ENCODE measurements at regions not wholly inside any gene's neighbourhood (a gene's known extent, or its start where the extent isn't known, plus 50 kb on each side); places are given as distances from the start of the nearest gene placed in this dataset.

DNA sequence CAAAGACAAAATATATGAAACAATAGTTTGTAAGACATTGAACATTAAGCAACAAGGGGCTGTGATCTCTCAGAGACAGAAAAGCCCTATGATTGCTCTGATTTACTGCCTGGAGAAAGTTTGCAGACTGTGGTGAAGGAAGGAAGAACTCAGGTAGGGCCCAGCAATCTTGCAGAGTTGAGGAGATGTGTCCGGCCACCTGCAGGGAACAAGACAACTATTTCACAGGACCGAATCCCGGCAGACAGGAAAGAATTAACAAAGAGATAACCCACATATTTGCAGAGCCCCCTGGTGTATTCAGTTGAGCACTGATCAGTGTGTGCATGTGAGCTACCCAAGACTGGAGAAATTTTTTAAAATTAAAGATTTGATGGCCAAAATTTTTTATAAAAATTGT is 58.3 kb upstream of the FMN2 start:
- peaks cover 2% of the 10 kb centered on the region for H3K9me3 Mint-ChIP-seq

DNA sequence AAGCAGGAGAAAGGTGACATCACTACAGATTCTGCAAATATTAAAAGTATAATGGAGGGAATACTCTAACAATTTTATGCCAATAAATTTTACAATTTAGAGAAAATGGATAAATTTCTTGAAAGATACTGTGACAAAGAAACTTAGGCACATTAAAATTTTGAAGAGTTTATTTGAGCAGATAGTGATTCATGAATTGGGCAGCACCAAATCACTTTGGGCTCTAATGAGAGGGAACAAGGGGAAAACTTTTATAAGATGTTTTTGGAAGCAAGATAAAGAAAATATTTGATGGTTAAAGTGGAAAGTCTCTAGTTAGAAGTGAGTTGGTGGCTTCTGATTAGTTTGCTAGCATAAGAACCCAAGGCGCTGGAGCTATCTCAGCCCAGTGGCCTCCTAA is 55.2 kb upstream of the FMN2 start:
- H3K4me1 ChIP-seq = peaks cover 14% of the 10 kb centered on the region
- H3K27ac ChIP-seq = no peak overlapping the region
- Mint-ChIP-seq H3K36me3 (no peaks in the 10 kb centered on the region), H3K9me3 (peaks cover 2% of the 10 kb centered on the region), H3K4me1 (no peaks in the 10 kb centered on the region), H3K27me3 (ENCODE audit: insufficient read depth, low read depth) (no peaks in the 10 kb centered on the region), H3K27ac (no peak overlapping the region), H3K4me3 (no peak overlapping the region)
- H3K79me2 ChIP-seq (ENCODE audit: low read depth) = no peaks in the 10 kb centered on the region
- no peak for DNase-seq (ENCODE audit: low spot score)
- H3F3A ChIP-seq (ENCODE audit: low read depth) = peaks cover 9% of the 10 kb centered on the region
- no peaks in the 10 kb centered on the region for H4K20me1 ChIP-seq (ENCODE audit: low read depth)
- TF ChIP-seq, protein P1, sequence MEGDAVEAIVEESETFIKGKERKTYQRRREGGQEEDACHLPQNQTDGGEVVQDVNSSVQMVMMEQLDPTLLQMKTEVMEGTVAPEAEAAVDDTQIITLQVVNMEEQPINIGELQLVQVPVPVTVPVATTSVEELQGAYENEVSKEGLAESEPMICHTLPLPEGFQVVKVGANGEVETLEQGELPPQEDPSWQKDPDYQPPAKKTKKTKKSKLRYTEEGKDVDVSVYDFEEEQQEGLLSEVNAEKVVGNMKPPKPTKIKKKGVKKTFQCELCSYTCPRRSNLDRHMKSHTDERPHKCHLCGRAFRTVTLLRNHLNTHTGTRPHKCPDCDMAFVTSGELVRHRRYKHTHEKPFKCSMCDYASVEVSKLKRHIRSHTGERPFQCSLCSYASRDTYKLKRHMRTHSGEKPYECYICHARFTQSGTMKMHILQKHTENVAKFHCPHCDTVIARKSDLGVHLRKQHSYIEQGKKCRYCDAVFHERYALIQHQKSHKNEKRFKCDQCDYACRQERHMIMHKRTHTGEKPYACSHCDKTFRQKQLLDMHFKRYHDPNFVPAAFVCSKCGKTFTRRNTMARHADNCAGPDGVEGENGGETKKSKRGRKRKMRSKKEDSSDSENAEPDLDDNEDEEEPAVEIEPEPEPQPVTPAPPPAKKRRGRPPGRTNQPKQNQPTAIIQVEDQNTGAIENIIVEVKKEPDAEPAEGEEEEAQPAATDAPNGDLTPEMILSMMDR (IDR thresholded peaks at IDR 0.05) = no peak
- TF ChIP-seq EZH2 (IDR thresholded peaks at IDR 0.05) = no peak
- no peak for TF ChIP-seq EZH2phosphoT487 (IDR thresholded peaks at IDR 0.05)
- H3K9me3 ChIP-seq (ENCODE audit: low read depth) = no peaks in the 10 kb centered on the region
- H2AFZ ChIP-seq (replicated peaks) = no peak overlapping the region
- no peaks in the 10 kb centered on the region for H3K27me3 ChIP-seq
- H3K9ac ChIP-seq = no peak overlapping the region
- H3K4me2 ChIP-seq = no peak overlapping the region
- no peak overlapping the region for H3K4me3 ChIP-seq
- no peaks in the 10 kb centered on the region for H3K36me3 ChIP-seq

More for the DNA sequence above, 58.3 kb upstream of the FMN2 start:
- Histone ChIP-seq H3K9me3 (ENCODE audit: low read depth) (no peaks in the 10 kb centered on the region), H3K27ac (no peak overlapping the region), H4K20me1 (ENCODE audit: low read depth) (no peaks in the 10 kb centered on the region), H2AFZ (replicated peaks) (no peak overlapping the region), H3F3A (ENCODE audit: low read depth) (peaks cover 9% of the 10 kb centered on the region), H3K36me3 (no peaks in the 10 kb centered on the region), H3K27me3 (no peaks in the 10 kb centered on the region), H3K4me1 (peaks cover 9% of the 10 kb centered on the region), H3K79me2 (ENCODE audit: low read depth) (no peaks in the 10 kb centered on the region), H3K4me2 (no peak overlapping the region), H3K9ac (no peak overlapping the region), H3K4me3 (no peak overlapping the region)
- Mint-ChIP-seq H3K4me3 (no peak overlapping the region), H3K4me1 (no peaks in the 10 kb centered on the region), H3K27ac (no peak overlapping the region), H3K27me3 (ENCODE audit: insufficient read depth, low read depth) (no peaks in the 10 kb centered on the region), H3K36me3 (no peaks in the 10 kb centered on the region)
- no peak for DNase-seq (ENCODE audit: low spot score)
- TF ChIP-seq, protein P1 (IDR thresholded peaks at IDR 0.05) = no peak
- TF ChIP-seq EZH2phosphoT487 (IDR thresholded peaks at IDR 0.05) = no peak
